HEK293 (cell line): ENCODE measurements at regions not wholly inside any gene's neighbourhood (a gene's known extent, or its start where the extent isn't known, plus 50 kb on each side); places are given as distances from the start of the nearest gene placed in this dataset.

Experiments used
- ZBTB7A ChIP-seq: fragments of 450-650 bp; formaldehyde crosslinking; IDR thresholded peaks from 2 replicates; pipeline ENCODE4 v1.5.1; 2016; ENCODE audit warnings: low read depth, missing biosample characterization, missing genetic modification characterization
- TF ChIP-seq, protein P1 (sequence below): fragments of 450-650 bp; formaldehyde crosslinking; IDR thresholded peaks from 2 replicates; pipeline ENCODE4 v1.5.1; 2016; ENCODE audit warnings: missing biosample characterization, missing genetic modification characterization

DNA sequence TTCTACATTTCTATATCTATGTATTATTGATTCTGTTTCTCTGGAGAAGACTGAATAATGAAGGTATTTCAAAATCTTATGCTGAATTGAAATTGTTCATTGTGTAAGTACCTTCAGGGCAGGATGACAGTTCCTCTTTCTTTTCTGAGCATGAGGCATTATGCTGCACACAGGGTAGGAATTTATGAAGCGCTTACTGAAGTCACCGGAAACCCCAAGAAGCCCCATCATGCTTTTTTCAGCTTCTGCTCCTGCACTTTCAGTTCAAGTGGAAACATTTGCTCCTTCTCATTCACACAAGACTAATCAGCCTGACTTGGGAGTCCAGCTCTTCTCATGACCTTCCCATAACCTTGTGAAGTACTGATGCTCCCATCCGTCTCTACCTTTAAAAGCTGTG is 314.7 kb upstream of the SORL1-AS1 start:
- TF ChIP-seq, protein P1, sequence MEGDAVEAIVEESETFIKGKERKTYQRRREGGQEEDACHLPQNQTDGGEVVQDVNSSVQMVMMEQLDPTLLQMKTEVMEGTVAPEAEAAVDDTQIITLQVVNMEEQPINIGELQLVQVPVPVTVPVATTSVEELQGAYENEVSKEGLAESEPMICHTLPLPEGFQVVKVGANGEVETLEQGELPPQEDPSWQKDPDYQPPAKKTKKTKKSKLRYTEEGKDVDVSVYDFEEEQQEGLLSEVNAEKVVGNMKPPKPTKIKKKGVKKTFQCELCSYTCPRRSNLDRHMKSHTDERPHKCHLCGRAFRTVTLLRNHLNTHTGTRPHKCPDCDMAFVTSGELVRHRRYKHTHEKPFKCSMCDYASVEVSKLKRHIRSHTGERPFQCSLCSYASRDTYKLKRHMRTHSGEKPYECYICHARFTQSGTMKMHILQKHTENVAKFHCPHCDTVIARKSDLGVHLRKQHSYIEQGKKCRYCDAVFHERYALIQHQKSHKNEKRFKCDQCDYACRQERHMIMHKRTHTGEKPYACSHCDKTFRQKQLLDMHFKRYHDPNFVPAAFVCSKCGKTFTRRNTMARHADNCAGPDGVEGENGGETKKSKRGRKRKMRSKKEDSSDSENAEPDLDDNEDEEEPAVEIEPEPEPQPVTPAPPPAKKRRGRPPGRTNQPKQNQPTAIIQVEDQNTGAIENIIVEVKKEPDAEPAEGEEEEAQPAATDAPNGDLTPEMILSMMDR (tag by site-specific recombination), result no peak
- no peak for TF ChIP-seq ZBTB7A (tag by site-specific recombination)
